GM18951 (cell line): ENCODE measurements at regions not wholly inside any gene's neighbourhood (a gene's known extent, or its start where the extent isn't known, plus 50 kb on each side); places are given as distances from the start of the nearest gene placed in this dataset.

Source experiments
- POLR2A ChIP-seq: IDR thresholded peaks from 4 replicates; pipeline ENCODE4 v1.6.1; 2011; ENCODE audit warnings: mild to moderate bottlenecking; ENCODE audit not compliant: insufficient read length, insufficient read depth; ENCODE audit errors: extremely low read depth
- in situ Hi-C: fragments of 300-500 bp; cut with MboI; formaldehyde crosslinking; loops from one replicate; pipeline ENCODE4 v1.12.0; 2022; ENCODE audit warnings: low sequenced_read_pairs, mixed read lengths, inconsistent platforms; ENCODE audit not compliant: unreplicated experiment

GRCh38 chr2:238785528-238785860, 62.4 kb upstream of the TWIST2 start:
- in situ Hi-C loops: loop anchor here (25.0 kb wide), 1 partner anchor 423 kb away; no protein-coding TSS in a partner anchor
- no peak for TF ChIP-seq POLR2A

DNA sequence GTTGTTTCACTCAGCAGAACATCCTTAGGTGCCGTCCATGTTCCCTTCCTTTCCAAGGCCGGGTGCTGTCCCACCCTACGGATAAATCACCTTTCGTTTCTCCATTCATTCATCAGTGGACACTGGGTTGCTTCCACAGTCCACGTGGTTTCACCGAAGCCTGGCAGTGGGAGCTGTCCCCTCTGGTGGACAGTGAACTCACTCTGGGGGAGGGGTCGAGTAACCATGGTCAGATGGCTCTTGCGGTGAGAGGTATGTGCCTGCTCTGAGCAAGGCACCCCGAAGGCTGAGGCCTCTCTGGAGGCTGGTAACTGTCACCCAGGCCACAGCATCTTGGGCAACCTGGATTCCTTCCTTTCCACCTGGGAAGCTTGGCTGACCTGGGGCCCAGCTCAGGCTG, 61.5 kb upstream of the TWIST2 start:
- no peak for TF ChIP-seq POLR2A
- in situ Hi-C loops: loop anchor here (25.0 kb wide), 1 partner anchor 424 kb away; no protein-coding TSS in a partner anchor

DNA sequence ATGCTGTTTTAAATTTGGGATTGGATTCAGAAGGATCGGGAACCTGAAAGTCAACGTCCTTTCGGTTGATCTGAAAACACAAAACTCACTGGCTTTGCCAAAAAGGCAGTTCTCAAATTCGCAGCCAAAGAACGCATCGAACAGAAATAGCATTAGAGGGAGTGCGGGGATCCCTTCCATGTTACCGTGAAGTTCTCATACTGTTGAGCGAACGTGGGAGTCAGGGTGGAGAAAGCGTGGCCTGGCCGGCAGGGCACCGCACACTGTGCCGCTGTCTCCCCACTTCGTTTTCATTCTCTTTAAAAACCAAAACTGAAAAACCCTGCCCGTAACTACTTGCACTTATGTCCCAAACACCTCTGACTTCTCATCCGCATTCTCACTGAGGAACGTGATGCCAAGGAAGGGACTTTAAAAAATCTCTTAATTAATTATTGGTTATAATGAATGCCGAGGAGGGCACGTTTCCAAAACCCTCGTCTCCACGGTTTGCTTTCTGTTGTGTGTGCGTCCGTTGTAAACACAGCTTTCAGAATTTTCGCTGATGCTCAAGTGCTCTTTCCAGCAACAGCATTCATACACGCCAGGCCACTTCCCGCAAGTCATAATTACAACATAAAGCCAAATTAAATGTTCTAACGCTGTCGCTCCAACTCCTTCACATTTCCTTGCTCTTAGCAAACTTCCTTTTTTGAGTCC, 60.9 kb upstream of the TWIST2 start:
- in situ Hi-C loops: loop anchor here (25.0 kb wide), 1 partner anchor 425 kb away; no protein-coding TSS in a partner anchor
- TF ChIP-seq POLR2A: no peak

- no peak for TF ChIP-seq POLR2A
- in situ Hi-C loops: loop anchor here (25.0 kb wide), 1 partner anchor 425 kb away; no protein-coding TSS in a partner anchor
Observed at GRCh38 chr2:238787501-238787900, 60.4 kb upstream of the TWIST2 start.

DNA sequence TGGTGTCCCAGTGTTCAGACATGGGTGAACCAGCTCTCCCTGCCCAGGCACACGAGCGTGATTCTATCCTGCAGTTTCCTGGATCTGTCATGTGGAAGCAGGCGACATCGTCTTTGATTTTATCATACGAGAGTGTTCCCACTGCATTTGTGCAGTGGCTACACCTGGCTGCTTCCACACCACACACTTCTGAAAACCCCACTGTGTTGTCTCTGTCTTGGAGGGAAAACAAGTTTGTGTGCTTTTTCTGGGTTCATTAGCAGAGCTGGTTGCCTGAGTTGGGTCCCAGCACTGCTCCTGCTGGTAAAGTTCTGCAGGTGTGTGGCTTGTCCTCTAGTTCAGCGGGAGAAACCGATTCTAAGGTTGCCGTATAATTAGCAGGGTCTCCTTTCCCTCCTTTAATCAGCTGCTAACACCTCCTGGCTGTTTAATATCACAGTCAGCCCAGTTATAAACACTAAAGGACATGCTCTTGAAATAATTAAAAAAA, 58.5 kb upstream of the TWIST2 start:
- TF ChIP-seq POLR2A: no peak
- in situ Hi-C loops: loop anchor here (25.0 kb wide), 1 partner anchor 427 kb away; no protein-coding TSS in a partner anchor

DNA sequence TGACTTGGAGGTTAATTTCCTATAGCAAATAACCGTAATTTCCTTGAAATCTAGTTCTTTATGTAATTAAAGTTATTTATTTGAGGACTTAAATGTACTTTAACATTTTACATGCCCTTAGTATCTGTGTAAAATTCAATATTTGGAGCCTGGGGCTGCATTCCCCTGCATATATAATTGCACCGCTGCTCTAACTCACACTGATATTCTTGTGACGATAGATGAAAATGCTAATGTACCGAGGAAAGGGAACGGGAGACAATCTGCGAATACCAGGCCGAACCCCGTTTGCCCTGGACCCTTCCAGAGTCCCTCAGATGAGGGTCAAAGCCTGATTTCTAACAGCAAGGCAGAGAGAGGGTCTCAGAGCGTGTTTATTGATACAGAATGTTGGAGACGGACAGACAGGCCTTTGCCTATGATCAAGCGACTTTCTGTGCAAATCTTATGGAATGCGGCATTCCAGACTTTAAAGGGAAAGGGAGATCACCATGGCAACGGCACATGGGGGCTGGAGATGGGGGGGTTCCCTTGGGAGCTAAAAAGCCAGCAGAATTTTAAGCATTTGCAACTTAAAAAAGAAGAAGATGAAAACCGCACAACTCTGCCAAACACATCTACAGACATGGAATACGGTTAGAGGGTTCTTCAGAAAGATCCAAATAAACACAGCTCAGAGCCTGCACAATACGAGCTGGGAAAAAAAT, 57.6 kb upstream of the TWIST2 start:
- TF ChIP-seq POLR2A: no peak
- in situ Hi-C loops: loop anchor here (25.0 kb wide), 1 partner anchor 428 kb away; no protein-coding TSS in a partner anchor

GRCh38 chr2:238790833-238791230, 57.1 kb upstream of the TWIST2 start:
- TF ChIP-seq POLR2A: no peak
- in situ Hi-C loops: loop anchor here (25.0 kb wide), 1 partner anchor 429 kb away; no protein-coding TSS in a partner anchor

GRCh38 chr2:238791354-238791753, 56.5 kb upstream of the TWIST2 start:
- in situ Hi-C loops: loop anchor here (25.0 kb wide), 1 partner anchor 429 kb away; no protein-coding TSS in a partner anchor
- no peak for TF ChIP-seq POLR2A

- TF ChIP-seq POLR2A: no peak
- in situ Hi-C loops: loop anchor here (25.0 kb wide), 1 partner anchor 431 kb away; no protein-coding TSS in a partner anchor
Observed at GRCh38 chr2:238793306-238793705, 54.6 kb upstream of the TWIST2 start.

DNA sequence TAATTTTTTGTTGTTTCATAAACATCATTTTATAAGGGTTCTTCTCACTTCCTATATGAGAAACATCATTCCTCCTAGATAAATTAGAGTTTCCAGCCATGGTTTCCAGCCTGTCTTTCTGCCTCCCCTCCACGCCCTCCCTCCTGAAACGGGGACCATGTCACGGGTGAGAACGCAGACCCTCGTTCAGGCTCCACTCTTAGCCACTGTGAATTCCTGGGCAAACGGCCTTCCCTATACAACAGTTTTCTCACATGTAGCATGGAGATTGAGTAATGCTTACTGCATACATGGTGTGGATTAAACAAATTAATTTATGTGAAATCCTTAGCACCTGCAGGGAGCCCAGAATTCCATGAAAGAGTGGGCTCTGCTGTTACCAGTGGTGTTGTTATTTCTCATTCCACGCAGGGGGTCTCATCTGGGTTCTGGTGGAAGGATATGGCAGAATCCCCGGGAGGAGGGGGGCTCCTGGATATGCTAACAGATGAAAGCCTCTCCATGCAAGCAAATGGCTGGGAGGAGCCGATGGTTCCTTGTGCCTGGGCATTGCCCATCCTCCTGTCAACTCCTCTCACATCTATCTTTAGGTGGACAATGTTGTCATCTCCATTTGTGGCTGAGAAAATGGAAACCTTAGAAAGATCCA, 54.0 kb upstream of the TWIST2 start:
- no peak for TF ChIP-seq POLR2A
- in situ Hi-C loops: loop anchor here (25.0 kb wide), 1 partner anchor 432 kb away; no protein-coding TSS in a partner anchor

GRCh38 chr2:238796223-238796885, 51.5 kb upstream of the TWIST2 start:
- in situ Hi-C loops: loop anchor here (25.0 kb wide), 1 partner anchor 434 kb away; no protein-coding TSS in a partner anchor
- no peak for TF ChIP-seq POLR2A

DNA sequence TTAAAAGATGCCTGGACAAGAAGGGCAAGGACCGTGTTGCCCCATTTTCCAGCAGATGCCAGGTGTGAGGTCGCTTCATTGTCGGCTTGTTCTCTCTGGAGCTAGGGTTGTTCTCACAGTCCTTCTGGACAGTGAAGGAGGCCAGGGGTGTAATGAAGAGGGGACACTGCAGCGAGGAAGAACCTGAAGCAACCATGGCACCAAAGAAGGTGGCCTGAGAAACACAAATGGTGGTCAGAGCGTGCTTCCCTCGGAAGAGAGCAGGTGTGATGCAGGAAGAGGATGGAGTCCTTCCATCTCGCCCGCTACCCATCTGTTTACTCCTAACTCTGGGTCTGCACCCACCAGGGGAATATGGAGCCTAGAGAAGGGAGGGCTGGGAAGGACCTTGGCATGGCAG, 50.3 kb upstream of the TWIST2 start:
- in situ Hi-C loops: loop anchor here (25.0 kb wide), 1 partner anchor 435 kb away; no protein-coding TSS in a partner anchor
- TF ChIP-seq POLR2A: no peak
